ELF-1 (cell line): ENCODE measurements at regions not wholly inside any gene's neighbourhood (a gene's known extent, or its start where the extent isn't known, plus 50 kb on each side); places are given as distances from the start of the nearest gene placed in this dataset.

ENCODE experiments used
- DNase-seq: peaks from one replicate; pipeline ENCODE4 v3.0.0-alpha.2; 2016; ENCODE audit warnings: low read depth, low spot score

DNA sequence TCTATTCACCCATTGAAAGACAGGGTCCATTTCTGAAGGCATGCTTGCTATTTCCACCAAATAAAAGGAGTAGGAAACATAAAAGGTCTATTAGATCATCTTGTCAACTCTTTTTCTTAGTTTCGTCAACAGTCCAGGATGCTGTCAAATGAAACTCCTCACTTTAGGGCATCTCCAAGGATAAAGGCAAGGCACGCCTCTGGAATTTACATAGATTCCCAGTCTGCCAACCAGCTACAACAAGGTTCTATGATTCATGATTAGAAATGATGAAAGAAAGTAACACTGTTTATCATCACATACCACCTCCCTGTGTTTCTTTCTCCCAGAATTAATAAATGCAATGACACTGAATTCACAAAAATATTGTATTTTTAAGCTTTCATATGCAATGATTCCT lies 636.3 kb downstream of the LTN1 start:
- no peak for DNase-seq

DNA sequence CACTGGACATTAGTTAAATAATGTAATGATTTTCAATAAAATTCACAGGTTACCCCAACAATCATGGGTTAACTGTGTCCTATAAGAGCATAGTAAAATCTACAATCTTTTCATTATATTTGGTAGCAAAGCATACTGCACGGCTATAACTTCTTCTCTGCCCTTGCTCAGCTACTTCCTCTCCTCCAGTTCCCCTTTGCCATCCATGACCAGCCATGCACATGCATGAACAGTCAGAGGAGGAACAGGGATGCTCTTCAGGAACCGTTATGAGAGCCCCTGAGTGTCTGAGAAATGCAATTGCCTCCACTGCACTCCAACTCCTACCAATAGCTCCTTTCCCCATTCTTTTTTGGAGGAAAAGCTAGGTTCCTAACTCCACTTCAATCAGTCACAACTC lies 646.7 kb downstream of the LTN1 start:
- DNase-seq: no peak

- DNase-seq: no peak
Measured at GRCh38 chr21:28344985-28345384, 647.7 kb downstream of the LTN1 start.

DNA sequence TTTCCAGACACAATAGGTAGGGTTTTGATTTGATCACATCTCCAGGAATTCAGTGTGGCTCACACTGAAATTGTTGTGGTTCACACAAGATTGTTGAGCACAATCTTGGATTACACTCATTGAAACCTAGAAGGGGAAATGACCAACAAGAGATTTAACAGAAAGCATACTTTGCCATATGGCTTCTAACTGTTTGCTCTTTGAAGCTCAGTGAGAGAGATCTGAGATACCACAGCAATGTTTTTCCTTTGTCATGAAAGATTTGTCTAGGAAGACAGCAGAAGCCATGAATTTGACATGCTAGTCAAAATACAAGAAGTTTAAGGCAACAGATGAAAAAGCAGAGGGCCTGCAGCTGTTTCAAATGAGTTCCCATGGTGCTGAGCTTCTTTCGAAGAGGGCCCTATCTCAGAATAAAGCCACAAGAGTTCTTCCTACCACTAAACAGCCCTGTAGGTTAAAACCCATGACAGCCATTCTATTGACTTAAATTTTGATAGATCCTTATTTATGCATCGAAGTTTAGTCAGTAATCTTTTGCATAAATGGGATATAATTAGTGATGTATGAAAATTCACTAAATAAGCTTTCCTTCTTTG lies 650.4 kb downstream of the LTN1 start:
- no peak for DNase-seq

DNA sequence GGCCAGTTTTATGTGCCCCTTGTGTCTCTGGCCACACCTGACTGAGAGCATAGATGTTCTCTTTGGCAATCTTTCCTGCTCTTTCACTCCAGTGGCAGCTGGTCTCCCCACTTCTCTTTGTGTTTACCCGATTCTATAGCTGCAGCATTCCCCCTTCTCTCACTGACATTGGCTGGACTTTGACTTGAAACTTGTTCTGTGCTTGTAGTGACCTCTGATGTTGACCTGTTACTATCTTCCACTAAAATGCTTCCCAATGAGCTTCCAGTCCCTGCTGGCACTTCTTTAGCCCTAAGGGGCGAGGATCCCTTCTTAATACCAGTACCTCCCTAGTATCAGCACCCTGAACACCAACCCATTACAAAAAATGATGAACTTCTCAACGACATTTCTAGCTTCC lies 653.3 kb downstream of the LTN1 start:
- DNase-seq: no peak

DNA sequence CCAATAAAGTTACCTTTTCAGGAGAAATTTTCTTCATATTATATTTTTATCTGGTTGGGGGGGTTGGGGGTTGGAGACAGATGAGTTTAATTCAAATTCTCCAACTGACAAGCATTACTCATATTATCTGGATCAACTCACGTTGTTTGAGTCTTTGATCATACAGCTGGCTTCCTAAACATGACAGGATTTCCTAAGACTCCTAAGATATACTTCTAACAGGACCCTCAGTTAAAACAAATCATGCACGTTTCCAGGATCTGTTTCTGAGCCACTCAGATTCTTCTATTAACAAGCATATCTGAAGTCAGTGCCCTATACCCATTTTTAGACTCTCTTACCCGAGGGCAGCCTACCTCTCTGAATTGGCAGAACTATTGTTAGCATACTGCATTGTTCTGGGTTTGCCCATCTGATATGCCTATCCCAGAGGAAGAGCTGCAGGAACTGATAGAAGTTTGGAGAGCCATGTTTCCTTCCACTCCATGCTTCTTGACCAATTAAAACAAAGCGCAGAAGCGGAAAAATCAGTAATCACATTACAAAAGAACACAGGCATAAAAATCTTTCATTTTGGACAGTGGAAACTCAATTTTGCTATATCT lies 653.9 kb downstream of the LTN1 start:
- DNase-seq: no peak

DNA sequence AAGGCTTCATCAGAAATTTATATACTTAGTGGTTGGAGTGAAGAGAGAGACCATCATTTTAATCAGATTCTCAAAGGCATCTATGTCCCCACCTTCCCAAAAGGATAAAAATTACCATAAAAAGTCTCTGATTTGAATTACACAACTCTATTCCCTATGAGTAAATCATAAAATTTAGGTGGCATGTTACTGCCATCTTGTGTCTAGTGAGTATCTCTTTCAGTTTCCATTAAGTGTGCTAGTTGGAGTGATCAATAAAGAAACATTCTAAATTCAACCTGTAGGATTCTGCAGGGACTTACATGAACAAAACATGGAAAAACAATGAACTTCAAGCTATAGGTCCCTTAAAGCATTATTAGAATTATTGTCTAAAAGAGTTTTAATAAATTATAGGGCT lies 655.4 kb downstream of the LTN1 start:
- DNase-seq: no peak

- no peak for DNase-seq
Measured at GRCh38 chr21:28336314-28336713, 656.4 kb downstream of the LTN1 start.

GRCh38 chr21:28334407-28334806 lies 658.3 kb downstream of the LTN1 start:
- no peak for DNase-seq

DNA sequence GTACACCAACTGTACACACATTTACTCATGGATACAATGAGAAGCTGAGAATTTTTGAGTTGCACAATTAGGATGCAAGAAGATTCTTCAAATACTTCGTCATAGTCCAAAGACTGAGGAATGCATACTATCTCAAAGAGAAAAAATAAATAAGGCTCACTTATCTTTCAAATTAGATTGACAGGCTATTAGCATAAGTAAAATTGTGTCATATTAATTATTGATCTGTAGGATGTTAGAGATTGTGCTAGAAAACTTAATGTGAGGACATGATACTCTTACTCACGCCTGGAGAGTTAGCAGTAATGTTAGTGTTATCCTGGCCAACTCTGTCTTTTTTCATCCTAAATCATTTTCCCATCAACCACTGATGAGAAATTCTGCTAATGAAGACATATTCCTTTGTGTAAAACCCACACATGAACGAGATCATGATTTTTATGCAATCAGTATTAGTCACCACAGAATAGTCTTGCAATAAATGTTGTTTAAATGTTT lies 659.0 kb downstream of the LTN1 start:
- DNase-seq: no peak

DNA sequence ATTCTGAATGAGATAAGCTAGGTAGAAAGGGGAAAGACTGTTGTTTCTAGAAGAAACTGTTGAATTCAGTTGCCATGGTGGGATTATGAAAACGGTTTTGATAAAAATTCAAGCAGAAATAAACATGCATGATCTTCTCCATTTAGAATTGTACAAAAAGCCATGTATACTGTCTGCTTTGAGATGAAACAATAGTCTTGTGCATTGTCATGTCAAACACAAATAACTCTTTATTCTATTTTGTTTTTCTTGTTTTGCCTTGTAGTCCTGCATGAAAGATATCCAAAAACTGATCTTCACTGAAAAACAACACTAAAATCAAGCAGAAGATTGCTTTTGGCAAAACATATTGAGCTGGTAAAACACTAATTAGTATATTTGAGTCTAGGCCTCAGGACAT lies 659.9 kb downstream of the LTN1 start:
- no peak for DNase-seq

GRCh38 chr21:28325618-28326017 lies 667.1 kb downstream of the LTN1 start:
- DNase-seq: peak; percentile 49

DNA sequence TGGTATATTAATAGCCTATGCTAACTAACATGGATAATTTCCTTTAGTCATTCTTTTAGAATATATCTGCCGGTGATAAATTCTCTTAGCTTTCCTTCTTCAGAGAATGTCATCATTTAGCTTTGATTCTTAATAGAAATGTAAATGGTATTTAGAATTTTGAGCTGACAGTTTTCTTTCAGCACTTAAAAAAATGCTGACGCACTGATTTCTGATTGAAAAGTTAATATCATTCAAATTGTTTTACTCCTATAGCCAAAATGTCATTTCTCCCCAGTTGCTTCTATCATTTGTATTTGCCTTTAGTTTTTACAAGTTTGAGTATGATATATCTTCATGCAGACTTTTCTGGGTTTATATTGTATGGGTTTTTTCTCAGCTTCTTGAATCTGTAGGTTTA lies 668.0 kb downstream of the LTN1 start:
- DNase-seq: no peak

DNA sequence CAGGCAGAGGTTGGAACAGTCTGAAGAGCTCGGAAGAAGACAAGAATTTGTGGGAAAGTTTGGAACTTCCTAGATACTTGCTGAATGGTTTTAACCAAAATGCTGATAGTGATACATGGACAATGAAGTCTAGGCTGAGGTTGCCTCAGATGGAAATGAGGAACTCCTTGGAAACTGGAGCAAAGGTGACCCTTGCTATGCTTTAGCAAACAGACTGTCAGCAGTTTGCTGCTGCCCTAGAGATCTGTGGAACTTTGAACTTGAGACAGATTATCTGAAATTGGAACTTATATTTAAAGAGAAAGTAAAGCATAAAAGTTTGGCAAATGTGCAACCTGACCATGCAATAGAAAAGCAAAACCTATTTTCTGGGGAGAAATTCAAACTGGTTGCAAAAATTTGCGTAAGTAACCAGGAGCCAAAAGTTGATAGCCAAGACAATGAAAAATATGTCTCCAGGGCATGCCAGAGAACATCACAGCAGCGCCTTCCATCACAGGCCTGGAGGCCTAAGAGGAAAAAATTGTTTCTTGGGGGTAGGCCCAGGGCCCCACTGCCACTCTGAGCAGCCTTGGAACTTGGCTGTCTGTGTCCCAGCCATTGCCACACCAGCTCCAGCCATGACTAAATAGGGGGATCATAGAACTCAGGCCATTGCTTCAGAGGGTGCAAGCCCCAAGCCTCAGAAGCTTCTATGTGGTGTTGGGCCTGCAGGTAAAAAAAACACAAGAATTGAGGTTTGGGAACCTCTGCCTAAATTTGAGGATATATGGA lies 675.3 kb downstream of the LTN1 start:
- DNase-seq: no peak

DNA sequence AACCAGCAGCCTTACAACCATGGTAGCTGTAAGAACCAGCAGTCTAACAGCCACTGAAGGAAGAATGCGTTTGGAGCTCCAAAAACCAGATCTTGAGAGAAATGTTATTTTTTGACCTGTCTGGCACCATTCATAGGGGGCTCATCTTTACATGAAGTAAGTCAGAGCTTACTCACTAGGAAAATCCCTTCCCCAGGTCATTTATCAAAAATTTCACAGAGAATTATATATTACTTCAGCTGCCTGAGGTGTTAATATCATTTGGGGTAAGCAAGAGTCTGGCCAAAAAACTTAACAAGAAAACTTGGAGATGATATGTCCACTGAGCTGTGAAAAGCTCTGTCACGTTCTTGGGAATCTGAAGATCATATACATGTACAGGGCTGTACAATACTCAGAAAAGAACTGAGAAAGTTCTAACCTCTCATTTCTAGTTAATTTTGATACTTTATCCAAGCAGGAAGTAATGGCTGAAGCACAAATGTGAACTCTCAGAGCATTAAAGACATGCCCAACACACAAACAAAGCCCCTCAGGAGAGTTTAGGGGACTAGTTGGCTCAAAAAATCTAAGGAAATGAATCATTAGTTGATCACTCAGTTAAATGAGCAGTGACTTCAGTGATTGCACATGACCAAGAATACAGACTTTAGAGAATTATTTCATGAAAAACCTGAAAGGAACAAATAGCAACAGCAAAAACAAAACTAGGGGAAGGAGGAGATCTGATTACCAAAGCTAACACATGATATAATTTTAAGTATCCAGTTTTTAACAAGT lies 681.1 kb downstream of the LTN1 start:
- no peak for DNase-seq

DNA sequence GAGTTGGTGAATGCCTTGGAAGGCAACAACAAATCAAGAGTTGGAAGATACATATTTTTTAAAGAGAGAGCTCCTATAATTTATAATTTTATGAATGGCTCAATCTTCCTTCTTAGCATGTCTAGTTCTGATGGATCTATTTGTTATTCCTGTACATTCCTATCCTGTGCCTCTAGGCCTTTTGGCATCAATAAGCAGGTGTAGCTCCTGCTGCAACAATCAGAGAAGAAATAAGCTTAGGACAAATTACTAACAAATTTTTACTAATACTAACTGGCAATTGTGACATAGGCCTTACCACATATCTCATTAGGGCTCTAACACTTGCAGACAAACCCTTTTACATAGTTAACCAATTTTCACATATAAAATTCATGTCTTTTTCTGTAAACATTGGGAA lies 682.0 kb downstream of the LTN1 start:
- DNase-seq: no peak

DNA sequence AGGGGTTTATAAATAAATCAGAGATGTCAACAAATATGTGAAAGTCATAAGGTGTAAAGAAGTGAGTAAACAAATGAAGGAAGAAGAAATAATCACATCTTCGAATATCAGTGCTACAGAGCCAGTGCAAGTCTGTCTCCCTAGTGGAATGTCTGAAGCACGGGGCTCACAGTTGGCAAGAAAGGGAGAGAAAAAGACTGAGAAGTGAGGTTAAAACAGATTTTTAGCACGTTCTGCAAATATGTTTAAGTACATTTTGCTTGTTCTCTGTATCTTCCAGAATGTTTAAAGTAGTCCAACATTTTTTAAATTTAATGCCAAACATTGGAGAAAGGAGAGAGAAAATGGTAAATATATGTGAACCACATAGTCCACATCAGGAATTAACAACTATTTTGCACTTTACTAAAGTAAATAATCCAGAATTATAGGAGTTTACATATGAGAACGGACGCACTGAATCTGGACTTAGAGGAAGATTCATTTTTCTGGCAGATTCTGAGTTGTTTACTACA lies 682.4 kb downstream of the LTN1 start:
- no peak for DNase-seq

DNA sequence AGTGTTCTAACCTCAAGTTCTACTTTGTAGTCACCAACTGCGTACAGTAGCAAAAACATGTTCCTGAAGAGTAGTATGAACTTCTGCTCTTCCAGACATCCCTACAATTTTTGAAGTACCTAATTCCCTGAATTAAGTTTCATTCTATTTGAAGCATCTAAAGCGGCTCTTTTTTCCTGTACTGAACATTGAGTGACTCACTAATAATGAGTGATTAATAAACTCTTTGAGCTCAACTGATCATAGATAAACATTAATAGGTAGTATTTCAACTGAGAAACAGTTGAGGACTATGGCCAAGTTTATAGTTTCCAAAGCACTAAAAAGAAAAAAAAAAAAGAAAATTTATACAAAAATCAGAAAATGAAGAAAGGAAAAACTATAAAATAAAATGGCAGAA lies 683.1 kb downstream of the LTN1 start:
- DNase-seq: no peak

GRCh38 chr21:28308516-28308915 lies 684.2 kb downstream of the LTN1 start:
- no peak for DNase-seq

- no peak for DNase-seq
Measured at GRCh38 chr21:28299946-28300345, 692.7 kb downstream of the LTN1 start.

- no peak for DNase-seq
Measured at GRCh38 chr21:28298251-28298672, 694.4 kb downstream of the LTN1 start.

- no peak for DNase-seq
Measured at GRCh38 chr21:28294051-28294450, 698.6 kb downstream of the LTN1 start.
